Ecto neural progenitor cell (in vitro differentiated cells): ENCODE measurements at regions not wholly inside any gene's neighbourhood (a gene's known extent, or its start where the extent isn't known, plus 50 kb on each side); places are given as distances from the start of the nearest gene placed in this dataset.
"Not testable (repeated sequence)": the region's sequence is repeated elsewhere in the genome, so short reads cannot be mapped to it uniquely, and the experiment has no call there.

Experiments
- DNase-seq: peaks from one replicate; pipeline ENCODE4 v3.0.0-alpha.2; 2018; ENCODE audit warnings: low spot score

DNA sequence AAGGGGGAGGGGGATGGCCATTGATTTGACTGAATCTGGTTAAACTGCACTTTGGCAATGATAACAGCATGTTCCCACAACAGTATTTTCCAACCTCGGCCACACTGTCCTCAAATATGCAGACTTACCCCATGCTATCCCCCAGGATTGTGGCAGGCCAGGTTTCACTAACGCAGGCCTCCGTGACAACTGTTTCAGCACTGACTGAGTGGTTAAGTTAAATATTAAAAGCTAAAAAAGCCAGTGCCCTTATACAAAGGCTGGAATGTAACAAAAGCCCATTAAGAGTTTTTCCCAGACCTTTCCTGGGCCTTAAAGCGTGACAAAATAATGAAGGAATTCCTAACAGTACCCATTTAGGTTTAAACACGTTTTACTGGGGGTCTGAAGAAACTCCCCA, 202.9 kb downstream of the USP25 start:
- DNase-seq = no peak

- DNase-seq = no peak
Observed at GRCh38 chr21:15935530-15935929, 205.7 kb downstream of the USP25 start.

DNA sequence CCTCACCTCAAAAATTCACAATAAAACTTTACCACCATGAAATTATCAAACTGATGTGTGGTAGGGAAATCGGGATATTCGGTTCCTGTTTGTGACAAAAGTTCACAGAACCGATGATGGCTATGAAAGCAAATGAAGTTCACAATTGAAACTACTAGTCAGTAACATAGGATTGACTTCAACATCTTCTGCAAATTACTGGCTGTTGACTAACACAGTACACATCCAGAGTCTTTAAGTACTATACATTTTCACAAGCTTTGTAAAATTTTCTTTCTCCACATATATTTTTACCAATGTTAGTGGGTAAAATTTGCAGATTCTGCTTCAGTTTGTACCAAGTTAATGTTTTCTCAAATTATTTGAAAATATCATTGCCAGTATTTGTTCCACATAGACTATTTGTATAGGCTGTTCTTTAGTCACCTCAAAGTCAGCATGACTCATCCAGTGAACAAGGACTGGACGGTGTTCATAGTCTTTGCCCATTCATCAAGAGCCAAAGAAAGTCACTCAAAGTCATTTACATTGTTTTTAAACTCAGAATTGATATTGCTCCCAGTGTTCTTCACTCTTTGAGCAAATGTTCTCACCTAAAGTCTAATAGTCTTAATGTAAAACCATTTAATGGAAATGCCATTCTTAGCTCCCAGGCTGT, 213.4 kb downstream of the USP25 start:
- DNase-seq = no peak

DNA sequence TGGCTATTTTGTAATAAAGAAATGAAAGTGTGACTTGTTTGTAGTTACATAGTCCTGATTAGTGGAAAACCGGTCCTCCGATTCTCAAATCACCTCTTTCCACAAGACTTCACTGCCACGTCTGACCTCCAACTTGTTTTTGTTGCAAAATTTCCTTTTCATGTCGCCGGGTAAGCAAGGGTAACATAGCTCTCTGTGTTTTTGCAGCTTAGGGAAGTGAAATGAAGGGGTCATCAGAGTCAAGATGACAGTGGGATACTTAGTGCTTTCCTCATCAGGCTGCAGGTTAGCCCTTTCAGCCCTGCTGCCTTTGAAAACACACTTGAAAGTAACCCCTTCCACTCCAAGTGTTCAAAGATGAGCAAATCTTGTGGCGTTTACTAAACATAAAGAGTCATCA, 217.9 kb downstream of the USP25 start:
- no peak for DNase-seq

DNA sequence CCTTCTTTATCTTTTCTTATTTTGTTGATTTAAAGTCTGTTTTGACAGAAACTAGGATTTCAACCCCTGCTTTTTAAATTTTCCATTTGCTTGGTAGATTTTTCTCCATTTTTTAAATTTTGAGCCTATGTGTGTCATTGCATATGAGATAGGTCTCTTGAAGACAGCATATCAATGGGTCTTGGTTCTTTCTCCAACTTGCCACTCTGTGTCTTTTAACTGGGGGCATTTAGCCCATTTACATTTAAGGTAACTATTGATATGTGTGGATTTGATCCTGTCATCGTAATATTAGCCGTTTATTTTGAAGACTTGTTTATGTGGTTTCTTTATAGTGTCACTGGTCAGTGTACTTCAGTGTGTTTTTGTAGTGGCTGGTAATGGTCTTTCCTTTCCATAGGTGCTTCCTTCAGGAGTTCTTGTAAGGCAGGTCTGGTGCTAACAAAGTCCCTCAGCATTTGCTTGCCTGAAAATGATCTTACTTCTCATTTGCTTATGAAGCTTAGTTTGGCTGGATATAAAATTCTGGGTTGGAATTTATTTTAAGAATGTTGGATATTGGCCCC, 223.9 kb downstream of the USP25 start:
- no peak for DNase-seq

GRCh38 chr21:15964236-15964855, 234.6 kb downstream of the USP25 start:
- DNase-seq = no peak

GRCh38 chr21:15966231-15966630, 236.4 kb downstream of the USP25 start:
- no peak for DNase-seq

DNA sequence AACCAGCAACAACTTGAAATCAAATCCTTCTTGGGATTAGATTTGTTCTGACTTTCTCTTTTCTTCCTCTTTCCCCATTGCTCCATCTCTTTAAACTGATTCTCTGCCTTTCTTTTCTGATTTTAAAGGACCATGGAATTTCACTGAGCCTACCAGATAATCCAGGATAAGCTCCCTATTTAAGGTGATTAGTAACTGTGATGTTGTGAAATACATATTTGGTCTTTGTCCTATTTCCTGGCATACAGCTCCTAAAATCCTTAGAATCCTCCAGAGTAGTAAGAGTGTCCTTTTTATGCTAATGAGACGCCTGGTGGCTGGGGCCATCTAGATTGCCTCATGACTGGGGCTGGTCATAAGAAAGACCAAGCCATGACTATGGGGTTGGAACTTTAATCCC, 236.9 kb downstream of the USP25 start:
- no peak for DNase-seq

GRCh38 chr21:15967661-15968060, 237.9 kb downstream of the USP25 start:
- DNase-seq = no peak

- no peak for DNase-seq
Observed at GRCh38 chr21:15968776-15969310, 239.1 kb downstream of the USP25 start.

DNA sequence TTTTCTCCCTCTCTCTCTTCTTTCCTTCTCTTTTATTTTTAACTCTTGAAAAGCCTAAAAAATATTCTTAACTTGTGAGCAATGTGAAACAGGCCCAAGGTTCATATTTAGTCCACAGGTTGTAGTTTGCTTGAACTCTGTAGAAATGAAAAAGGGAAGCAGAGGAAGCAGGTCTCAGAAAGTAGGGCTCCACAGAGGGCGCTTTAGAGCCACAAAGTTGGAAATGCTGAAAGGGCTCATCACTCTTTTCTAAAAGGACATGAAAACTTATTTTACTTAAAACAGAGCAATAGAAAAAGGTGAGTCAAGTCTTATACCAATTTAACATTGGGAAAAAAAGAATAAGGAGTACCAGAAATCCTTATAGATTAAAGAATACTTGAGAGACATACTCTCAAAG, 247.0 kb downstream of the USP25 start:
- no peak for DNase-seq

DNA sequence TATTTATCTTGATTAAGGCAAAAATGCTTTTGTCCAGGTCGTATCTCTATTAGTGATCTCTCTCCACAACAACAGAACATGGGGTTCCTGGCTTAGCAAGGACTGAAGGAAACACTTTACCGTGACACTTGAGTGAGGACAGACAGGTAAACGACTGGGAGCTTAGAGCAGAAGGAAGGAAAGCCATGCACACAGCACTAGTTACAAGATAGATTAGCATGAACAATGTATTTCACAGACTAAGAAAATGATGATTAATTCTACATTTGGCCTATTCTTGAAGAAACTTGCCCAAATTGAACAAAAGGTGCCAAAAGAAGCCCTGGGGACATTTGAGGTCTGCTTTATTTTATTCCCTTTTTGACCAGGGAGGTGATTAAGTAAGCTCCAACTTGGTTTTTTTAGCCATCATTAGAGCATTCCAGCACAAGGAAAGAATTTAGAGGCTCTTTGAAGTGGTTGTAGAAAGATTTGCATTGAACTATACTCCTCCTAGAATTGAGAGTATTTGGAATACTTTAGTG, 248.5 kb downstream of the USP25 start:
- DNase-seq = no peak

DNA sequence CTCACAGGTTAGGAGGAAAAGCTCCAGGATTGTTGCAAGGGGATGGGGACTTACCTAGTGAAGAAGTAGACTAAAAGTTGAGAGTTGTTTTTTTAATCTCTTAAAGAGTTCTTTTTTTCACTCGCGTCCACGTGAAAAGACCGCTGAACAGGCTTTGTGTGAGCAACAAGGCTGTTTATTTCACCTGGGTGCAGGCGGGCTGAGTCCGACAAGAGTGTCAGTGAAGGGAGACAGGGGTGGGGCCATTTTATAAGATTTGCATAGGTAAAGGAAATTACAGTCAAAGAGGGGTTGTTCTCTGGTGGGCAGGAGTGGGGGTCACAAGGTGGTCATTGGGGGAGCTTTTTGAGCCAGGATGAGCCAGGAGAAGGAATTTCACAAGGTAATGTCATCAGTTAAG, 249.7 kb downstream of the USP25 start:
- DNase-seq = not testable (repeated sequence)

DNA sequence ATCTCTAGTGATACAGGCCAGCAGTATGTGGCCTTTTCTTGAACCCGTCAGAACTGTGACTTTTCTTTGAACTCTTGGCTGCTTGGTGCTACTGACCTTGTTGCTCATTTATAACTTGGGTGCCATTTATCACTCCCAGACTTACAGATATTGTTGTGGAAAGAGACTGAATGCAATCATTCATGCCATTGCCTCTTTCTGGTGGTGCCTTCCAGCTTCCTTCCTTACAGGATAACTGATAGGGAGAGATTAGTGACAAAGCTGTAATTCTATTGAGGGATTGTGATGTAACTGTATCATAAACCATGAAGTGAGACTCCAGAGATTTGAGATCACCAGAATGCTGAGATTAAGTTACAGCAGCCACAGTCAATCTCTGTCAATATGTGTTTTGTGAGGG, 256.5 kb downstream of the USP25 start:
- no peak for DNase-seq

- no peak for DNase-seq
Observed at GRCh38 chr21:15992171-15992570, 262.4 kb downstream of the USP25 start.

DNA sequence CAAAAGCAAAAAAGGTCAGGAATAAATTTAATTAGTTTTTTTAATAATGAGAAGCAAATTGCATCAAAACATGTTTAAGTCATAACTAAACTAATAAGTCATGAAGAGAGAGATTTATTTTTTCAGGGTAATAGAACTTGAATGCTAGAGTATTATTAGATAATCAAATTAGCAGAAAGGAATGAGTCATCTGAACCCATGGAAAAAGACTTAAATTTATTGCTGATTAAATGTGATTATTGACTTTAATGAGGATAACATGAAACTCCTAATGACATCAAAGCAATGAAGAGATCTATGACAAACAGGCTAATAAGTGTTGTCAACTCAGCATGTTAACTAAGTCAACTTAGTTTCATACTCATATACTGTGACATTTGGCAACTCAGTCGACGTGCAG, 264.2 kb downstream of the USP25 start:
- no peak for DNase-seq

- no peak for DNase-seq
Observed at GRCh38 chr21:15999741-16000140, 270.0 kb downstream of the USP25 start.

DNA sequence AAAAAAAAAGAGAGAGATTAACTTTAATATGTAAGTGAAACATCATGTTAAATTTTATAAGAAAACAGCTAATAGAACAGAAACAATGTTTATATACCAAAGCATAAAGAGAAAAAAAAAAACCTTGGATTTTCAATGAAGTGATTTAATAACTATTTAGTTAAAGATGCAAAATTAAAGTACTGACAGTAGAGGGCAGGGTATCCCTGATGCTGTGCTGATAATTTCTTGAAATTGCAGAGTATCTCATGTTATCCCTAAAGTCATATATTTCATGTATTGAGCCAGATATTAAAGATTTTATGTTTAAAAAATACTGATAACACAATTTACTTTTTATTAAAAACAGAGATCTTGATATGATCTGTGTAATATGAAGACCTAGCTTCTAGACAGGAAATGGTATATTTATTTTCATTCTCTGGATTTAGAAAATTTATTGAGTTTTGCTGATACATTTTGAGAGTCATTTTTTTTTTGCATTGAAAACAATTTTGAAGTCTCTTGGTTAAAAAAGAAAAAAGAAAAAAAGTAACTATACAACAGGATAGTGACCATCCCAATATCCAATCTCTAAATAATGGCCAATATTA, 273.2 kb downstream of the USP25 start:
- no peak for DNase-seq

GRCh38 chr21:16004086-16004485, 274.3 kb downstream of the USP25 start:
- no peak for DNase-seq

GRCh38 chr21:16004523-16004922, 274.7 kb downstream of the USP25 start:
- DNase-seq = no peak

DNA sequence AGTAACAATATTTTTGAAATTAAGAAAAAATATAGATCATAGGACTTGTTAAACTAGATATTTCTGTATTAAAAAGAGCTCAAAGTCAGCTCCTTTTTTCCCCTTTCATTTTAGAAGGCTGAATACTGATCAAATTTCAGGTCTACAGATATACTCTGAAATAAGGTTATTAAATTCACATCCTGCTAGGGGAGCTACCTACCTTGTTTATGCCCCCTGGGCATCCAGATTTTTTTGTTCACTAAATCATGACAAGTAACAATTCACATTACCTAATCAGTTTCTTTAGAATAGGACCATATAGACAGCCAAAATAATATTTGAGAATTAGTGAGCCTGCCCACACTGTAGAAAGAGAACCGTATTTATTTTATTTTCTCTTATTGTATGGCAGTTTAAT, 276.2 kb downstream of the USP25 start:
- no peak for DNase-seq

- no peak for DNase-seq
Observed at GRCh38 chr21:16007943-16008342, 278.2 kb downstream of the USP25 start.

DNA sequence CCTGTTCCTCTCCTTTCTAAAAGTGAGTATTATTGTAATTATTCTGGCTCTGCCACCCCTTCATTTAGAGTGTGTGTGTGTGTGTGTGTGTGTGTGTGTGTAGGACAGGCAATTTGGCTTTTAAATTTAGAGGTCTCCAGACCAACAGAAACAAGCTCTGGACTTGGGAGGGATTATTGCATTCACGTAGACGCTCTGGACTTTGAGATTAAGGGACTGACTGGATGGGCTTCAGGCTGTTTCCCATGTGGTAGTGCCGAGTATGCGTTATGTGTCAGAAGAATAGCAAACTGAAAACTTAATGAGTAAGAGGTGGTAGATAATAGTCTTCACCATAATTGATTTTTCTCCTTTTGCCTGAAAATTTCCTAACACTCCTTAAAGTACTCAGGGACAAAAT, 281.9 kb downstream of the USP25 start:
- no peak for DNase-seq
